Mesenchymal stem cell (in vitro differentiated cells and primary cell): ENCODE measurements at regions not wholly inside any gene's neighbourhood (a gene's known extent, or its start where the extent isn't known, plus 50 kb on each side); places are given as distances from the start of the nearest gene placed in this dataset.

Experiments used
- DNase-seq: peaks from one replicate; pipeline ENCODE4 v3.0.0-alpha.2; 2013
- H2AFZ ChIP-seq: one replicate; pipeline ENCODE4 v1.6.1; 2013; ENCODE audit warnings: low read depth, mild to moderate bottlenecking, control low read depth, inconsistent platforms, low read length, moderate library complexity
- H2AK5ac ChIP-seq: 2 replicates; pipeline ENCODE4 v1.6.1; 2013; ENCODE audit warnings: low read length, moderate library complexity, mild to moderate bottlenecking, inconsistent platforms; ENCODE audit not compliant: severe bottlenecking
- H2BK120ac ChIP-seq: one replicate; pipeline ENCODE4 v1.6.1; 2013; ENCODE audit warnings: low read depth, mild to moderate bottlenecking, inconsistent platforms, low read length, moderate library complexity
- H2BK12ac ChIP-seq, 2 experiments: one replicate each; pipeline ENCODE4 v1.6.1; 2013; ENCODE audit warnings: inconsistent platforms in 2 of 2, low read length in 2 of 2, mild to moderate bottlenecking in 2 of 2, moderate library complexity in 2 of 2, control low read depth in 1 of 2
- H2BK15ac ChIP-seq: one replicate; pipeline ENCODE4 v1.6.1; 2013; ENCODE audit warnings: mild to moderate bottlenecking, low read depth, inconsistent platforms; ENCODE audit not compliant: poor library complexity, severe bottlenecking
- H2BK5ac ChIP-seq: 2 replicates; pipeline ENCODE4 v1.6.1; 2013; ENCODE audit warnings: low read depth, mild to moderate bottlenecking, low read length, control low read depth, inconsistent platforms; ENCODE audit not compliant: poor library complexity, severe bottlenecking
- H3K14ac ChIP-seq, 2 experiments: one replicate each; pipeline ENCODE4 v1.6.1; 2013; ENCODE audit warnings: inconsistent platforms in 2 of 2, low read length in 2 of 2, control low read depth in 1 of 2, mild to moderate bottlenecking in 1 of 2, moderate library complexity in 1 of 2
- H3K18ac ChIP-seq, 2 experiments: one replicate each; pipeline ENCODE4 v1.6.1; 2013; ENCODE audit warnings: inconsistent platforms in 2 of 2, low read length in 2 of 2, control low read depth in 1 of 2, low read depth in 1 of 2, mild to moderate bottlenecking in 1 of 2
- H3K23ac ChIP-seq, 2 experiments: one replicate each; pipeline ENCODE4 v1.6.1; 2013; ENCODE audit warnings: inconsistent platforms in 2 of 2, low read length in 2 of 2, mild to moderate bottlenecking in 2 of 2, moderate library complexity in 2 of 2, control low read depth in 1 of 2
- H3K27ac ChIP-seq: 2 replicates; pipeline ENCODE4 v1.5.1; 2013; ENCODE audit warnings: mild to moderate bottlenecking, moderate library complexity, low read length, control low read depth, inconsistent platforms; ENCODE audit not compliant: poor library complexity, severe bottlenecking
- H3K27me3 ChIP-seq, 2 experiments: 2 replicates each; pipeline versions ENCODE4 v1.6.1 to v1.7.0; 2013; ENCODE audit warnings: low read length in 2 of 2, mild to moderate bottlenecking in 2 of 2, moderate library complexity in 2 of 2, control low read depth in 1 of 2, inconsistent platforms in 1 of 2; ENCODE audit not compliant: control insufficient read depth in 1 of 2, insufficient read depth in 1 of 2
- H3K36me3 ChIP-seq, 2 experiments: 2 replicates each; pipeline versions ENCODE4 v1.6.1 to v1.7.0; 2013; ENCODE audit warnings: low read length in 2 of 2, control low read depth in 1 of 2, inconsistent platforms in 1 of 2, low read depth in 1 of 2, mild to moderate bottlenecking in 1 of 2; ENCODE audit not compliant: insufficient read depth in 2 of 2, control insufficient read depth in 1 of 2
- H3K4ac ChIP-seq, 2 experiments: one replicate each; pipeline ENCODE4 v1.6.1; 2013; ENCODE audit warnings: inconsistent platforms in 2 of 2, low read length in 2 of 2, mild to moderate bottlenecking in 2 of 2, moderate library complexity in 2 of 2, control low read depth in 1 of 2, low read depth in 1 of 2
- H3K4me1 ChIP-seq: 2 replicates; pipeline ENCODE4 v1.6.1; 2013; ENCODE audit warnings: low read depth, low read length, control low read depth; ENCODE audit not compliant: control insufficient read depth, insufficient read depth
- H3K4me2 ChIP-seq: 2 replicates; pipeline ENCODE4 v1.6.1; 2013; ENCODE audit warnings: low read length, mild to moderate bottlenecking, inconsistent platforms; ENCODE audit not compliant: poor library complexity, severe bottlenecking
- H3K4me3 ChIP-seq, 2 experiments: 2 replicates each; pipeline versions ENCODE4 v1.5.1 to v1.7.0; 2013; ENCODE audit warnings: low read length in 2 of 2, mild to moderate bottlenecking in 2 of 2, control low read depth in 1 of 2, low read depth in 1 of 2; ENCODE audit not compliant: insufficient read depth in 1 of 2
- H3K79me1 ChIP-seq: replicated peaks from 2 replicates; pipeline ENCODE4 v1.6.1; 2013; ENCODE audit warnings: mild to moderate bottlenecking, control low read depth, low read length, inconsistent platforms; ENCODE audit not compliant: poor library complexity, severe bottlenecking
- H3K9ac ChIP-seq: 2 replicates; pipeline ENCODE4 v1.7.0; 2013; ENCODE audit warnings: mild to moderate bottlenecking, low read length, moderate library complexity
- H3K9me3 ChIP-seq: 2 replicates; pipeline ENCODE4 v1.7.0; 2013; ENCODE audit warnings: mild to moderate bottlenecking, low read length; ENCODE audit not compliant: control insufficient read depth
- H4K8ac ChIP-seq: one replicate; pipeline ENCODE4 v1.6.1; 2013; ENCODE audit warnings: inconsistent platforms, mild to moderate bottlenecking, low read length, moderate library complexity
- H4K91ac ChIP-seq: one replicate; pipeline ENCODE4 v1.6.1; 2013; ENCODE audit warnings: mild to moderate bottlenecking, low read length, inconsistent platforms
- WGBS: methylation state at CpG from one replicate; pipeline ENCODE4 v1.1.7; 2013; ENCODE audit warnings: mixed read lengths; 5-methylcytosine and 5-hydroxymethylcytosine counted together

- H3K4me1 ChIP-seq = no peaks in the 10 kb centered on the region
- H2BK120ac ChIP-seq = no peak overlapping the region
- no peak overlapping the region for H2AK5ac ChIP-seq
- H3K4me2 ChIP-seq = no peak overlapping the region
- no peaks in the 10 kb centered on the region for H3K36me3 ChIP-seq
- H3K14ac ChIP-seq = no peak overlapping the region
- no peak overlapping the region for H4K8ac ChIP-seq
- 82% methylated on average over 8 of the region's 10 CpGs for WGBS
- no peak overlapping the region for H2BK5ac ChIP-seq
- no peak overlapping the region for H4K91ac ChIP-seq
- H3K27ac ChIP-seq = no peak overlapping the region
- peak; percentile 4 for DNase-seq
- no peak overlapping the region for H3K23ac ChIP-seq
- H3K4ac ChIP-seq = no peak overlapping the region
- peak overlapping the region in 1 of 2 experiments; percentile 35 for H2BK12ac ChIP-seq
- no peak overlapping the region for H3K18ac ChIP-seq
- no peak overlapping the region for H2AFZ ChIP-seq
- peaks cover 0 to 14% of the 10 kb centered on the region in 2 experiments for H3K27me3 ChIP-seq
- no peaks in the 10 kb centered on the region for H3K9me3 ChIP-seq
- H3K79me1 ChIP-seq = no peaks in the 10 kb centered on the region
- peak overlapping the region; percentile 80 for H3K9ac ChIP-seq
- H2BK15ac ChIP-seq = no peak overlapping the region
- peak overlapping the region in 1 of 2 experiments; percentile 68 for H3K4me3 ChIP-seq
Measured at GRCh38 chr11:46216019-46216764, 61.3 kb upstream of the CREB3L1 start.

- no peak overlapping the region for H3K4me2 ChIP-seq
- H2BK5ac ChIP-seq = no peak overlapping the region
- H3K4me1 ChIP-seq = no peaks in the 10 kb centered on the region
- H2BK12ac ChIP-seq = no peak overlapping the region
- H3K9me3 ChIP-seq = no peaks in the 10 kb centered on the region
- peak overlapping the region; percentile 80 for H3K9ac ChIP-seq
- peaks cover 0 to 14% of the 10 kb centered on the region in 2 experiments for H3K27me3 ChIP-seq
- no peak overlapping the region for H2AFZ ChIP-seq
- no peak overlapping the region for H4K8ac ChIP-seq
- no peak overlapping the region for H2AK5ac ChIP-seq
- H3K27ac ChIP-seq = no peak overlapping the region
- no peak overlapping the region for H3K4me3 ChIP-seq
- no peak overlapping the region for H3K18ac ChIP-seq
- 96% methylated on average over 10 of the region's 10 CpGs for WGBS
- H2BK120ac ChIP-seq = no peak overlapping the region
- H3K14ac ChIP-seq = no peak overlapping the region
- no peak overlapping the region for H2BK15ac ChIP-seq
- peak overlapping the region in 1 of 2 experiments; percentile 2 for H3K23ac ChIP-seq
- no peak overlapping the region for H3K4ac ChIP-seq
- H3K36me3 ChIP-seq = no peaks in the 10 kb centered on the region
- no peaks in the 10 kb centered on the region for H3K79me1 ChIP-seq
- H4K91ac ChIP-seq = no peak overlapping the region
- no peak for DNase-seq
Measured at GRCh38 chr11:46215208-46215931, 62.1 kb upstream of the CREB3L1 start.

- Histone ChIP-seq H3K9ac (no peak overlapping the region), H2BK15ac (no peak overlapping the region), H3K27ac (no peak overlapping the region), H3K23ac (no peak overlapping the region), H3K4me2 (no peak overlapping the region), H3K4ac (no peak overlapping the region), H3K79me1 (no peaks in the 10 kb centered on the region), H3K36me3 (no peaks in the 10 kb centered on the region), H3K4me1 (no peaks in the 10 kb centered on the region), H2AFZ (no peak overlapping the region), H2BK120ac (no peak overlapping the region), H3K27me3 (peaks cover 3 to 19% of the 10 kb centered on the region in 2 experiments), H4K8ac (no peak overlapping the region), H3K14ac (no peak overlapping the region), H3K4me3 (no peak overlapping the region), H4K91ac (no peak overlapping the region), H2BK12ac (no peak overlapping the region), H2BK5ac (no peak overlapping the region), H3K18ac (no peak overlapping the region), H2AK5ac (no peak overlapping the region), H3K9me3 (no peaks in the 10 kb centered on the region)
- WGBS = 98% methylated on average over 2 of the region's 3 CpGs
- no peak for DNase-seq
Measured at GRCh38 chr11:46212720-46213119, 64.7 kb upstream of the CREB3L1 start.

GRCh38 chr11:46210856-46211255, 66.6 kb upstream of the CREB3L1 start:
- Histone ChIP-seq H3K27ac (no peak overlapping the region), H3K4ac (no peak overlapping the region), H4K91ac (no peak overlapping the region), H3K4me1 (no peaks in the 10 kb centered on the region), H2AFZ (no peak overlapping the region), H3K14ac (no peak overlapping the region), H3K36me3 (no peaks in the 10 kb centered on the region), H3K9me3 (no peaks in the 10 kb centered on the region), H4K8ac (no peak overlapping the region), H3K4me3 (no peak overlapping the region), H2BK120ac (no peak overlapping the region), H2BK5ac (no peak overlapping the region), H3K23ac (no peak overlapping the region), H3K4me2 (no peak overlapping the region), H3K79me1 (no peaks in the 10 kb centered on the region), H2BK15ac (no peak overlapping the region), H3K18ac (no peak overlapping the region), H3K9ac (no peak overlapping the region), H3K27me3 (peaks cover 3 to 10% of the 10 kb centered on the region in 2 experiments), H2BK12ac (no peak overlapping the region), H2AK5ac (no peak overlapping the region)
- no peak for DNase-seq
- WGBS = 94% methylated on average over 1 of the region's 3 CpGs
